SK-N-SH treated with all-trans-retinoic acid at 6 μM for 48 hours (cell line): ENCODE measurements at regions not wholly inside any gene's neighbourhood (a gene's known extent, or its start where the extent isn't known, plus 50 kb on each side); places are given as distances from the start of the nearest gene placed in this dataset.

Experiments
- ATAC-seq: fragments of 200-7000 bp; cut with Tn5 transposase; 3 replicates; pipeline ENCODE4 v1.9.1; 2020; ENCODE audit warnings: mild to moderate bottlenecking, moderate library complexity
- ARNTL ChIP-seq: fragments of 450-650 bp; formaldehyde crosslinking; IDR thresholded peaks from 2 replicates; pipeline ENCODE4 v1.5.0; 2020; ENCODE audit warnings: low read depth, mild to moderate bottlenecking, moderate library complexity, borderline replicate concordance
- BACH2 ChIP-seq: fragments of 250-450 bp; sonication (Bioruptor Pico); IDR thresholded peaks from 2 replicates; pipeline ENCODE4 v1.9.0; 2021; ENCODE audit warnings: mild to moderate bottlenecking, borderline replicate concordance
- CREB5 ChIP-seq: fragments of 250-450 bp; sonication (Bioruptor Pico); IDR thresholded peaks from 2 replicates; pipeline ENCODE4 v1.5.1; 2020; ENCODE audit warnings: low read depth, mild to moderate bottlenecking, moderate library complexity
- CSDC2 ChIP-seq: fragments of 250-450 bp; sonication (Bioruptor Pico); IDR thresholded peaks from 2 replicates; pipeline ENCODE4 v1.5.0; 2020; ENCODE audit warnings: mild to moderate bottlenecking, moderate library complexity
- CSRNP3 ChIP-seq: fragments of 250-450 bp; sonication (Bioruptor Pico); IDR thresholded peaks from 2 replicates; pipeline ENCODE4 v1.5.1; 2021; ENCODE audit warnings: mild to moderate bottlenecking, moderate library complexity
- ESRRG ChIP-seq: fragments of 250-450 bp; sonication (Bioruptor Pico); IDR thresholded peaks from 2 replicates; pipeline ENCODE4 v1.6.1; 2021; ENCODE audit warnings: mild to moderate bottlenecking
- GLIS3 ChIP-seq: fragments of 250-450 bp; sonication (Bioruptor Pico); IDR thresholded peaks from 2 replicates; pipeline ENCODE4 v1.5.0; 2020; ENCODE audit warnings: mild to moderate bottlenecking, moderate library complexity
- ISL1 ChIP-seq: fragments of 250-450 bp; sonication (Bioruptor Pico); IDR thresholded peaks from 2 replicates; pipeline ENCODE4 v2.1.2; 2022; ENCODE audit warnings: mild to moderate bottlenecking, moderate library complexity
- OSR1 ChIP-seq: fragments of 250-450 bp; sonication (Bioruptor Pico); IDR thresholded peaks from 2 replicates; pipeline ENCODE4 v1.8.0; 2022; ENCODE audit warnings: moderate library complexity, mild to moderate bottlenecking, inconsistent platforms
- PATZ1 ChIP-seq: fragments of 250-450 bp; sonication (Bioruptor Pico); IDR thresholded peaks from 2 replicates; pipeline ENCODE4 v1.8.0; 2020; ENCODE audit warnings: mild to moderate bottlenecking, moderate library complexity, borderline replicate concordance
- RARB ChIP-seq: fragments of 250-450 bp; sonication (Bioruptor Pico); IDR thresholded peaks from 2 replicates; pipeline ENCODE4 v1.8.0; 2021; ENCODE audit warnings: mild to moderate bottlenecking, moderate library complexity
- TCF4 ChIP-seq: fragments of 250-450 bp; sonication (Bioruptor Pico); IDR thresholded peaks from 2 replicates; pipeline ENCODE4 v1.8.0; 2021; ENCODE audit warnings: mild to moderate bottlenecking, moderate library complexity, borderline replicate concordance
- TOX ChIP-seq: fragments of 250-450 bp; sonication (Bioruptor Pico); IDR thresholded peaks from 2 replicates; pipeline ENCODE4 v1.8.0; 2021; ENCODE audit warnings: mild to moderate bottlenecking, moderate library complexity, borderline replicate concordance
- TSHZ2 ChIP-seq: fragments of 250-450 bp; sonication (Bioruptor Pico); IDR thresholded peaks from 2 replicates; pipeline ENCODE4 v1.5.0; 2020; ENCODE audit warnings: mild to moderate bottlenecking, moderate library complexity
- ZC3H10 ChIP-seq: fragments of 250-450 bp; sonication (Bioruptor Pico); IDR thresholded peaks from 2 replicates; pipeline ENCODE4 v1.5.1; 2021; ENCODE audit warnings: mild to moderate bottlenecking, moderate library complexity
- ZFP3 ChIP-seq: fragments of 250-450 bp; sonication (Bioruptor Pico); IDR thresholded peaks from 2 replicates; pipeline ENCODE4 v1.5.0; 2020; ENCODE audit warnings: mild to moderate bottlenecking, moderate library complexity
- ZFP30 ChIP-seq: fragments of 450-650 bp; formaldehyde crosslinking; IDR thresholded peaks from 2 replicates; pipeline ENCODE4 v1.5.0; 2022; ENCODE audit warnings: mild to moderate bottlenecking, moderate library complexity
- ZNF565 ChIP-seq: fragments of 450-650 bp; formaldehyde crosslinking; conservative IDR thresholded peaks from 2 replicates; pipeline ENCODE4 v1.5.0; 2020; ENCODE audit warnings: low read depth, mild to moderate bottlenecking, moderate library complexity
- ZNF70 ChIP-seq: fragments of 450-650 bp; formaldehyde crosslinking; IDR thresholded peaks from 2 replicates; pipeline ENCODE4 v1.5.0; 2020; ENCODE audit warnings: mild to moderate bottlenecking, moderate library complexity
- ZNF8 ChIP-seq: fragments of 450-650 bp; formaldehyde crosslinking; IDR thresholded peaks from 2 replicates; pipeline ENCODE4 v1.5.0; 2020; ENCODE audit warnings: mild to moderate bottlenecking, moderate library complexity

GRCh38 chr13:106117640-106118039, 417.8 kb downstream of the EFNB2 start:
- no peak for TF ChIP-seq RARB (CRISPR knock-in tag)
- TF ChIP-seq ARNTL (CRISPR knock-in tag) = no peak
- TF ChIP-seq GLIS3 (CRISPR knock-in tag) = no peak
- TF ChIP-seq TOX (CRISPR knock-in tag) = no peak
- TF ChIP-seq ZNF565 = no peak
- TF ChIP-seq TSHZ2 (CRISPR knock-in tag) = no peak
- no peak for TF ChIP-seq ZNF8 (CRISPR knock-in tag)
- TF ChIP-seq OSR1 (CRISPR knock-in tag) = no peak
- TF ChIP-seq ZNF70 = no peak
- no peak for TF ChIP-seq CSRNP3
- TF ChIP-seq PATZ1 (CRISPR knock-in tag) = no peak
- TF ChIP-seq BACH2 (CRISPR knock-in tag) = no peak
- TF ChIP-seq, all 23 proteins: peak for 0
- ATAC-seq = no peak

GRCh38 chr13:106117035-106117434, 418.4 kb downstream of the EFNB2 start:
- peak; percentile 87 for ATAC-seq
- TF ChIP-seq ZFP3 (no peak), ISL1 (CRISPR knock-in tag) (no peak), ARNTL (CRISPR knock-in tag) (no peak), OSR1 (CRISPR knock-in tag) (no peak), ZC3H10 (CRISPR knock-in tag) (no peak), BACH2 (CRISPR knock-in tag) (no peak), CSRNP3 (no peak), TSHZ2 (CRISPR knock-in tag) (no peak), CSDC2 (CRISPR knock-in tag) (no peak), ZNF8 (CRISPR knock-in tag) (no peak), PATZ1 (CRISPR knock-in tag) (no peak), ZFP30 (no peak)
- TF ChIP-seq, all 23 proteins: peak for 0

- no peak for ATAC-seq
- no peak for TF ChIP-seq ZNF8 (CRISPR knock-in tag)
- TF ChIP-seq TCF4 (CRISPR knock-in tag) = no peak
- no peak for TF ChIP-seq ZFP3
- TF ChIP-seq ESRRG (CRISPR knock-in tag) = no peak
- no peak for TF ChIP-seq TOX (CRISPR knock-in tag)
- TF ChIP-seq GLIS3 (CRISPR knock-in tag) = no peak
- TF ChIP-seq CREB5 (CRISPR knock-in tag) = no peak
- TF ChIP-seq ZC3H10 (CRISPR knock-in tag) = no peak
Measured at GRCh38 chr13:106115081-106115480, 420.4 kb downstream of the EFNB2 start.
